Nephron progenitor cell (in vitro differentiated cells): ENCODE measurements at regions not wholly inside any gene's neighbourhood (a gene's known extent, or its start where the extent isn't known, plus 50 kb on each side); places are given as distances from the start of the nearest gene placed in this dataset.

ENCODE experiments used
- DNase-seq: peaks from one replicate; pipeline ENCODE4 v3.0.0; 2021
- H3K27ac Mint-ChIP-seq: 2 replicates; pipeline ENCODE4 v1.8.0; 2021; ENCODE audit warnings: mild to moderate bottlenecking, moderate library complexity, mixed read lengths
- H3K27me3 Mint-ChIP-seq: 2 replicates; pipeline ENCODE4 v1.8.0; 2021; ENCODE audit warnings: mild to moderate bottlenecking, low read depth, mixed read lengths; ENCODE audit not compliant: poor library complexity
- H3K36me3 Mint-ChIP-seq: 2 replicates; pipeline ENCODE4 v1.8.0; 2021; ENCODE audit warnings: low read depth, mixed read lengths
- H3K4me1 Mint-ChIP-seq: 2 replicates; pipeline ENCODE4 v1.8.0; 2021; ENCODE audit warnings: mixed read lengths
- H3K4me3 Mint-ChIP-seq: 2 replicates; pipeline ENCODE4 v1.8.0; 2021; ENCODE audit warnings: mild to moderate bottlenecking, moderate library complexity, mixed read lengths
- H3K9me3 Mint-ChIP-seq: 2 replicates; pipeline ENCODE4 v1.8.0; 2021; ENCODE audit warnings: mild to moderate bottlenecking, moderate library complexity, mixed read lengths
- TF ChIP-seq, protein P1 (sequence below): fragments of 200-600 bp; sonication (generic); IDR thresholded peaks from 2 replicates; pipeline ENCODE4 v1.5.0; 2021; ENCODE audit warnings: antibody characterized with exemption

DNA sequence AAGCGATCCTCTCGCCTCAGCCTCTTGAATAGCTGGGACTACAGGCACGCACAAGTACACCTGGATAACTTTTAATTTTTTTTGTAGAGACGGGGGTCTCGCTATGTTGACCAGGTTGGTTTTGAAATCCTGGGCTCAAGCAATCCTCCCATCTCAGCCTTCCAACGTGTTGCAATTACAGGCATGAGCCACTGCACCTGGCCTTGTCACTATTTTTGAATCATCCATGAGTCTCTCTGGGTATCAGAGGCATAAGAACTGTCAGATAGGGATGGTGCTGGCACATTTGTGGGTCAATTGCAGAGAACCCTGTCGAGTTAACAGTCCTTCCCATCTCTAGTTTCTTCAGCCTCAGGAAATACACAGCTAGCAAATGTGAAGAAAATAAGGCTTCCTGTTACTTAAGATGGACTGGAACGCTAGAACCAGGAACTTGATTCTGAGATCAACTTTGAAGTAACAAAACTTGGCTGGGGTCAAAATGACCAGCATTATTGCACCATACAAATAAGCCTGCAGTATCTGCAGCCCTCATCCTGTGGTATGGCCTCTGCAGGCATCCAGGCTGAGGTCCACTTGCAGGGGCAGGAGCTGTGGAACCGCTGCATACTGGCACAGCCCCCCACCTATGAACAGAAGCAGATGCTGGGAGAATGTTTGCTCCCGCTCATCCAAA is 124.3 kb upstream of the GADD45A start:
- Mint-ChIP-seq H3K27me3 (peaks cover 10% of the 10 kb centered on the region), H3K4me1 (peaks cover 12% of the 10 kb centered on the region), H3K9me3 (peaks cover 4% of the 10 kb centered on the region), H3K36me3 (no peaks in the 10 kb centered on the region), H3K27ac (no peak overlapping the region), H3K4me3 (no peak overlapping the region)
- TF ChIP-seq, protein P1, sequence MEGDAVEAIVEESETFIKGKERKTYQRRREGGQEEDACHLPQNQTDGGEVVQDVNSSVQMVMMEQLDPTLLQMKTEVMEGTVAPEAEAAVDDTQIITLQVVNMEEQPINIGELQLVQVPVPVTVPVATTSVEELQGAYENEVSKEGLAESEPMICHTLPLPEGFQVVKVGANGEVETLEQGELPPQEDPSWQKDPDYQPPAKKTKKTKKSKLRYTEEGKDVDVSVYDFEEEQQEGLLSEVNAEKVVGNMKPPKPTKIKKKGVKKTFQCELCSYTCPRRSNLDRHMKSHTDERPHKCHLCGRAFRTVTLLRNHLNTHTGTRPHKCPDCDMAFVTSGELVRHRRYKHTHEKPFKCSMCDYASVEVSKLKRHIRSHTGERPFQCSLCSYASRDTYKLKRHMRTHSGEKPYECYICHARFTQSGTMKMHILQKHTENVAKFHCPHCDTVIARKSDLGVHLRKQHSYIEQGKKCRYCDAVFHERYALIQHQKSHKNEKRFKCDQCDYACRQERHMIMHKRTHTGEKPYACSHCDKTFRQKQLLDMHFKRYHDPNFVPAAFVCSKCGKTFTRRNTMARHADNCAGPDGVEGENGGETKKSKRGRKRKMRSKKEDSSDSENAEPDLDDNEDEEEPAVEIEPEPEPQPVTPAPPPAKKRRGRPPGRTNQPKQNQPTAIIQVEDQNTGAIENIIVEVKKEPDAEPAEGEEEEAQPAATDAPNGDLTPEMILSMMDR, result no peak
- DNase-seq, result no peak

DNA sequence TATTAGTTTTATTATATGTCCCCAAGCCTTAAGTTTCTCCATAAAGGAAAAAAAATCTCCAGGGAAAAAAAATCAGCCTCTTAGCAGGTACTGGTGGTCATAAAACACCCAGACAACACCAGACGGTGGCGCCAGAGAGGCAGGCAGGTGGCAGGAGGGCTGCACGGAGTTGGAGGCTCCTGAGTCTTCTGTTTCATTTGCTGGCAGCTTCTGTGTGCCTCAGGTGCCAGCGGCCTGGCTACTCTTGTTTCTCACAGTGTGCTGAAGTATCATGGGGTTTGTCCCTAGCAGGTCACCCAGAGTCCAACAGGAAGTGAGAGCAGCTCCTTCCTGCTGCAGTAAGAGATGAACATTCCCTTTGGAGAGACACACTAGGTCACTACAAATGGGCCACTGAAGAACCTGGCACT is 123.3 kb upstream of the GADD45A start:
- H3K27ac Mint-ChIP-seq, result no peak overlapping the region
- TF ChIP-seq, protein P1, result peak; percentile 90
- H3K36me3 Mint-ChIP-seq, result no peaks in the 10 kb centered on the region
- peaks cover 10% of the 10 kb centered on the region for H3K27me3 Mint-ChIP-seq
- no peak overlapping the region for H3K4me3 Mint-ChIP-seq
- peaks cover 4% of the 10 kb centered on the region for H3K9me3 Mint-ChIP-seq
- peaks cover 5% of the 10 kb centered on the region for H3K4me1 Mint-ChIP-seq
- peak; percentile 96 for DNase-seq

DNA sequence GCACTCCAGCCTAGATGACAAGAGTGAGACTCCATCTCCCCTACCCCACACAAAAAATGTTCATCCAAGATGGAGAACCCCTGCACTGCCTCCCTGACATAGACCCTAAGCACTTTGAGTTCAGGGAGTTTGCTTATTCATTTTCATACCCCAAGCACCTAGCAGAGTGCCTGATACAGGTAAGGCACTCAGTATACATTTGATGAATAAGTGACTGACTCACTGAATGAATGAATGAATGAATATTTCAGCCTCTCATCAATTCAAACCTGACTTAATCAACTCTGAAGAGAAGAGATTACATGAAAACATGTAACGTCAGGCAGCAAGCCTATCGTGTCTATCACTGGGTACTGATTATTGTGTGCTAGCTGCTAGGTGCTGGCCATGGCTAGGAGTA is 121.3 kb upstream of the GADD45A start:
- TF ChIP-seq, protein P1, result no peak
- Mint-ChIP-seq H3K27ac (no peak overlapping the region), H3K4me3 (no peak overlapping the region), H3K9me3 (peaks cover 4% of the 10 kb centered on the region), H3K27me3 (peaks cover 6% of the 10 kb centered on the region), H3K36me3 (no peaks in the 10 kb centered on the region), H3K4me1 (peaks cover 5% of the 10 kb centered on the region)
- DNase-seq, result no peak

DNA sequence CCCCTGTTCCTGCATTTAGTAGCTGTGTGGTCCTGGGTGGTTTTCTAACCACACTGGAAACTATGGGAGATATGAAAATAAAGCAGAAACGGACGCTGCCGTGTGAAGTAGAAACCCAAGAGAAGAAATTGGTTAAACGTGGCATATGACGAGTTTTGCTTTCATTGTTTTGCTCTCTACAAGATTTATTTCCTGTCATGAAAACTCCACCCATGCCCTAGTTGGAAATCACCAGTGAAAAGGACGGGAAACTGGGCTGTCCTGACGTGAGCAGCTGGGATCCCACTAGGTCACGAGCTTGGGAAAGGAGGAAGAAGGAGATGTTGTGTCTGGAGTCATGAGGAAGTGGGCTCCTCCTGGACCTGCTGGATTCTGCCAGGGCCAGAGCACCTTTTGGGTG is 120.8 kb upstream of the GADD45A start:
- no peak for DNase-seq
- H3K27ac Mint-ChIP-seq, result no peak overlapping the region
- TF ChIP-seq, protein P1, result no peak

DNA sequence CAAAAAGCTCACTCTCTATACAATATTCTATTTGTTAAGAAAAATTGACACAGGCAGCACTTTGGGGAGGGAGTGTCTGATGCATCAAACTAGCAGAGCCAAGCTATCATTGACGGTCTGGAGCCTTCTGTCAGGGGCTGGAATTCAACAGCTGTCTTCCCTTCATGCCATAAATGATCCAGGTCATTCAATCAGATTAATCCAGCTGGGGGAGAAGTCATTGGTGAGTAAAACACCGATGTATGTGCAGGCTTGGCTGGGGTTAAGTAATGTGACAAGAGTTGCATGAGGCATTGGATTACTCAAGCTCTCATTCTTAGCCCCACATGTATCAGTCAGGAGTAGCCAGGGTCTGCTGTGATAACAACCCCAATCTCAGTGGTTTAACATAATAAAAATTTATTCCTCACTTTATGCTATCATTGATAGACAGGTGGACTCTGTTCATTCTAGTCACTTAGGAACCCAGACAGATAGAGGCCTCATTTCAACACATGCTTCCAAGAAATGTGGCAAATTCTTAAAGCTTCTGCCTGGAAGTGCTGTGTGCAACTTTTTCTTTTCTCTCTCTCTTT is 118.1 kb upstream of the GADD45A start:
- TF ChIP-seq, protein P1, result no peak
- Mint-ChIP-seq H3K36me3 (no peaks in the 10 kb centered on the region), H3K4me1 (peaks cover 2% of the 10 kb centered on the region), H3K27ac (no peak overlapping the region), H3K9me3 (peaks cover 4% of the 10 kb centered on the region), H3K27me3 (peaks cover 6% of the 10 kb centered on the region), H3K4me3 (no peak overlapping the region)
- no peak for DNase-seq

More for the DNA sequence above, 120.8 kb upstream of the GADD45A start:
- Mint-ChIP-seq H3K36me3 (no peaks in the 10 kb centered on the region), H3K4me3 (no peak overlapping the region), H3K4me1 (peaks cover 5% of the 10 kb centered on the region), H3K27me3 (peaks cover 4% of the 10 kb centered on the region), H3K9me3 (peaks cover 4% of the 10 kb centered on the region)
